ENCODE measurements at regions not wholly inside any gene's neighbourhood (a gene's known extent, or its start where the extent isn't known, plus 50 kb on each side); places are given as distances from the start of the nearest gene placed in this dataset.

DNA sequence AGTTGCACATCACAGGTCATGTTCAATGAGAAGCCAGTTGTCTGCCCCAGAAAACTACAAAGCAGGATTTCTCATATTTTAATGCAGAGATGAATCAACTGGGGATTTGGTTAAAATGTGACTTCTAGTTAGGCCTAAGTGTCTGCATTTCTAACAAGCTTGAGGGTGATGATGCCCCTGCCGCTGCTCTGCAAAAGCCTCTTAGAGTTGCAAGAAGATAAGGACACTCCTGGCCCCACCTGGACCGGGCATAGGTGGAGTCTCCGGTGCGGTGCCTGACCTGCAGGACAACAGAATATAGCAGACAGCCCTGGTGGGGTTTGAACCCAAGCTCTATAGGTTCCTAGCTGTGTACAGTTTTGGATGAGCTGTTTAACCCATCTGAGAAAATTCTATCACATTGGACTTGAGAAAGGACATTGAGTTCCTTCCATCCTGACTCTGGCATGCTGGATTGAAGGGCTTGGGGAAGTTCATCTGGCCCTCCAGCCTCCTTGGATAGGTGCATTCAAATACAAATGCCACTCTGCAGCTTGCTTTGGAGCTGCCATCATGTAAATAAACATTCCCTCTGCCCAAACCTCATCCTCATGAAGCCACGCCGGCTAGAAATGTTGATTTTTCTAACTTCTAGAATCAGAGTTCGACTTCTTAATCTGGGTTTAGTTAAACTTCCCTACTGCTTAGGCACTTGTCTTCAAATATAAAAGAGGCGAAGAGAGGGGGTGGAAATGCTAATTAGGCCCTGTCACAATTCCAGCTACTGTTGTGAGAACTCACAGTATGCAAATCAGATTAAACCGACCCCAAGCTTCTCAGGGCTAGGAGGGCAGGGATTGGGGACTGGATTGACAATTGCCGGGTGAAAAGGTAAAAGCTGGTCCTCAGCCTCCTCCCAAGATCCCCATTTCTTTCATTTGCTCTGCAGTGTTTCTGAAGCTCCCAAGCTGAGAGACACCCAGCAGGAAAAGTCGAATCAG, 1225.6 kb downstream of the VRK1 start:
- Histone ChIP-seq H3K4me1 (ENCODE audit: control insufficient read depth, insufficient read depth, low read length) (0 out of 2 replicates have a peak, but pooled peaks cover 5% of the 10 kb centered on the region), H3K27ac (ENCODE audit: low read length) (no peak overlapping the region), H3K27me3 (ENCODE audit: control insufficient read depth, insufficient read depth, low read length) (no peaks in the 10 kb centered on the region), H3K4me3 (ENCODE audit: low read length) (no peak overlapping the region), H3K36me3 (ENCODE audit: control insufficient read depth, insufficient read depth, low read length) (no peaks in the 10 kb centered on the region), H3K9me3 (ENCODE audit: control insufficient read depth, insufficient read depth, low read length) (no peaks in the 10 kb centered on the region)
- WGBS (ENCODE audit: insufficient coverage, insufficient read length) = no CpG with 5 or more reads among the region's 11 CpGs
- no peak for DNase-seq (ENCODE audit: low read depth, low spot score)

DNA sequence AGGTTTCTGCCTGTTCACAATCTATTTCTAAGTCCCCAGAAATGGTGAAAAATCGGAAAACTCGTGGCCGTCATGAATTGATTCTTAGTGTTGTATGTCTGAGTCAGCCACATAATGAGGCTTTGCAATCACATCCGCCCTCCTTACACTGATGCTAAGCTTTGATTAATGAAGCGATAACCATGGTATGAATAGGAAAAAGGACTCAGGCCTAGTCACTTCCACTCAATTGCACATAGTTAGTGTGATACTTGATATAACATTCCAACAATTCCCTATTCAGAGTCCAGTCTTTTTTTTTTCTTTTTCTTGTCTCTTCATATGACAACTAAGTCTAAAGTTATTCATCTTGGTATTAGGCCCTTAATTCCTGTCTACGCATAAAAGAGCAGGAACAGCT, 1231.0 kb downstream of the VRK1 start:
- no peak for DNase-seq (ENCODE audit: low read depth, low spot score)
- H3K27ac ChIP-seq (ENCODE audit: low read length) = no peak overlapping the region
- H3K4me1 ChIP-seq (ENCODE audit: control insufficient read depth, insufficient read depth, low read length) = 0 out of 2 replicates have a peak, but pooled peaks cover under 1% of the 10 kb centered on the region
- no peaks in the 10 kb centered on the region for H3K27me3 ChIP-seq (ENCODE audit: control insufficient read depth, insufficient read depth, low read length)
- WGBS (ENCODE audit: insufficient coverage, insufficient read length) = no CpG with 5 or more reads among the region's 6 CpGs
- H3K4me3 ChIP-seq (ENCODE audit: low read length) = no peak overlapping the region
- no peaks in the 10 kb centered on the region for H3K9me3 ChIP-seq (ENCODE audit: control insufficient read depth, insufficient read depth, low read length)
- H3K36me3 ChIP-seq (ENCODE audit: control insufficient read depth, insufficient read depth, low read length) = no peaks in the 10 kb centered on the region

GRCh38 chr14:98035396-98035795, 1236.6 kb downstream of the BCL11B start:
- H3K9me3 ChIP-seq (ENCODE audit: control insufficient read depth, insufficient read depth, low read length) = no peaks in the 10 kb centered on the region
- no peaks in the 10 kb centered on the region for H3K36me3 ChIP-seq (ENCODE audit: control insufficient read depth, insufficient read depth, low read length)
- no peaks in the 10 kb centered on the region for H3K4me1 ChIP-seq (ENCODE audit: control insufficient read depth, insufficient read depth, low read length)
- no peaks in the 10 kb centered on the region for H3K27me3 ChIP-seq (ENCODE audit: control insufficient read depth, insufficient read depth, low read length)
- no peak for DNase-seq (ENCODE audit: low read depth, low spot score)
- no peak overlapping the region for H3K27ac ChIP-seq (ENCODE audit: low read length)
- no peak overlapping the region for H3K4me3 ChIP-seq (ENCODE audit: low read length)
- no CpG with 5 or more reads among the region's 4 CpGs for WGBS (ENCODE audit: insufficient coverage, insufficient read length)

DNA sequence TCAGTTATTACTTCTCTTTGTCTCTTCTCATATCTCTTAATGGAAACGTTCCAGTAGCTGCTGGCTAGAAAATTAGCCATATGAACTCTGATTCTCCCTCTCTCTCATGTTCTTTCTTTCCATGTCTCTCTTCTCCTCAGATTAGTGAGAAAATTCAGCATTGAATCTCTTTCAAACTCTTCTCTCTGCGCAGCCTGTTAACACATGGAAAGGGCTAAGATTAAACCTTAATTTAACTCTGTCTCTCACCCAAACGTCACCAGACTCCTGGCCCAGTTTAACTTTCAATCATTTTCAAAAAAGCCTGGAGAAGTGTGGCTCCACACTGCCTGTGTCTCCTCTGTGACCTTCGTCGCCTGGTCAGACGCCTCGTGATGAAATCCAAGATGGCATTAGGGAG, 1234.2 kb downstream of the BCL11B start:
- H3K27me3 ChIP-seq (ENCODE audit: control insufficient read depth, insufficient read depth, low read length) = no peaks in the 10 kb centered on the region
- no peaks in the 10 kb centered on the region for H3K4me1 ChIP-seq (ENCODE audit: control insufficient read depth, insufficient read depth, low read length)
- no CpG with 5 or more reads among the region's 7 CpGs for WGBS (ENCODE audit: insufficient coverage, insufficient read length)
- H3K27ac ChIP-seq (ENCODE audit: low read length) = no peak overlapping the region
- no peaks in the 10 kb centered on the region for H3K36me3 ChIP-seq (ENCODE audit: control insufficient read depth, insufficient read depth, low read length)
- no peak overlapping the region for H3K4me3 ChIP-seq (ENCODE audit: low read length)
- DNase-seq (ENCODE audit: low read depth, low spot score) = no peak
- no peaks in the 10 kb centered on the region for H3K9me3 ChIP-seq (ENCODE audit: control insufficient read depth, insufficient read depth, low read length)

GRCh38 chr14:98056946-98057345, 1215.1 kb downstream of the BCL11B start:
- no peaks in the 10 kb centered on the region for H3K36me3 ChIP-seq (ENCODE audit: control insufficient read depth, insufficient read depth, low read length)
- no peak overlapping the region for H3K27ac ChIP-seq (ENCODE audit: low read length)
- no peaks in the 10 kb centered on the region for H3K4me1 ChIP-seq (ENCODE audit: control insufficient read depth, insufficient read depth, low read length)
- WGBS (ENCODE audit: insufficient coverage, insufficient read length) = no CpG with 5 or more reads among the region's 5 CpGs
- no peak overlapping the region for H3K4me3 ChIP-seq (ENCODE audit: low read length)
- H3K9me3 ChIP-seq (ENCODE audit: control insufficient read depth, insufficient read depth, low read length) = no peaks in the 10 kb centered on the region
- DNase-seq (ENCODE audit: low read depth, low spot score) = no peak
- H3K27me3 ChIP-seq (ENCODE audit: control insufficient read depth, insufficient read depth, low read length) = no peaks in the 10 kb centered on the region

DNA sequence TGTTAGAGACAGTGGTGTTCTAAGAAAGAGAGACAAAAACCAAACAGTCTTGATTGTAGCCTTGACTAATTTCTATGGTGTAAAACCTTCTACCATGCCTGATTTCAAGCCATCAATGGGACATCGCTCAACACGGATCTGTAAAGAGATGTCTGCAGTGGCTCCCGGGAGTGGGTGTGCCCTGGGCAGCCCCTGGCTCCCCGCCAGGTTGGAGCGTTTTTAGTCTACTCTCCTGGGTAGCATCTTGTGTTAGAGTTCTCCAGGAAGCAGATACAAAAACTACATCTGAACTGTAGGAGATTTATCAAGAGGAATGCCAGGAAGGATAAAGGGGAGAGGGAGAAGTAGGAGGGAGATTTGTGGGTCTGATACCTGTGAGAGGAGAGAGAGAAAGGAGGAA, 1212.9 kb downstream of the BCL11B start:
- Histone ChIP-seq H3K9me3 (ENCODE audit: control insufficient read depth, insufficient read depth, low read length) (no peaks in the 10 kb centered on the region), H3K27me3 (ENCODE audit: control insufficient read depth, insufficient read depth, low read length) (no peaks in the 10 kb centered on the region), H3K36me3 (ENCODE audit: control insufficient read depth, insufficient read depth, low read length) (no peaks in the 10 kb centered on the region), H3K4me3 (ENCODE audit: low read length) (no peak overlapping the region), H3K4me1 (ENCODE audit: control insufficient read depth, insufficient read depth, low read length) (no peaks in the 10 kb centered on the region), H3K27ac (ENCODE audit: low read length) (no peak overlapping the region)
- no CpG with 5 or more reads among the region's 5 CpGs for WGBS (ENCODE audit: insufficient coverage, insufficient read length)
- DNase-seq (ENCODE audit: low read depth, low spot score) = no peak

- no peaks in the 10 kb centered on the region for H3K4me1 ChIP-seq (ENCODE audit: control insufficient read depth, insufficient read depth, low read length)
- WGBS (ENCODE audit: insufficient coverage, insufficient read length) = no CpG with 5 or more reads among the region's 10 CpGs
- DNase-seq (ENCODE audit: low read depth, low spot score) = no peak
- no peaks in the 10 kb centered on the region for H3K27me3 ChIP-seq (ENCODE audit: control insufficient read depth, insufficient read depth, low read length)
- no peaks in the 10 kb centered on the region for H3K36me3 ChIP-seq (ENCODE audit: control insufficient read depth, insufficient read depth, low read length)
- no peak overlapping the region for H3K4me3 ChIP-seq (ENCODE audit: low read length)
- H3K9me3 ChIP-seq (ENCODE audit: control insufficient read depth, insufficient read depth, low read length) = no peaks in the 10 kb centered on the region
- no peak overlapping the region for H3K27ac ChIP-seq (ENCODE audit: low read length)
Measured at GRCh38 chr14:98062083-98062482, 1209.9 kb downstream of the BCL11B start.

DNA sequence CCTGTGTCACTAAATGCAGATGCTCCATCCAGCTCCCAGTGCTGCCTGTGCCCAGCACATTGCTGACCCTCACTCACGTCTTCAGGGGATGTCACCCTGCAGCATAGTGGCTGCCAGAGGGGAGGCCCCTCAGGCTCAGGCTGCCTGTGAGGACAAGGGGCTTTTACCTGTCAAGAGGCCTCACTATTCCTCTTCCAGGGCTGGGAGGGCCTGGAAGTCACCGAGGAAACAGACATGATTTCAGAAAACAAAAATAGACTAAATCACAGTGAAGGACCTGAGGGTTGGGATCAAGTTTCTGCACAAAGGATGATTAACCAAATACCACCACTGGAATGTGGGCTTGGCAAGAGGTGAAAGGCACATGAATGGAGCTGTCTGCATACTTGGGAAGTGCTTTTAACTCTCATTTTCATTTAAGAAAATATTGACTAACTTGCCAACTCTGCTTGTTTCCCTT, 1202.3 kb downstream of the BCL11B start:
- no peaks in the 10 kb centered on the region for H3K36me3 ChIP-seq (ENCODE audit: control insufficient read depth, insufficient read depth, low read length)
- no peaks in the 10 kb centered on the region for H3K27me3 ChIP-seq (ENCODE audit: control insufficient read depth, insufficient read depth, low read length)
- DNase-seq (ENCODE audit: low read depth, low spot score) = no peak
- H3K9me3 ChIP-seq (ENCODE audit: control insufficient read depth, insufficient read depth, low read length) = no peaks in the 10 kb centered on the region
- no CpG with 5 or more reads among the region's 2 CpGs for WGBS (ENCODE audit: insufficient coverage, insufficient read length)
- no peak overlapping the region for H3K4me3 ChIP-seq (ENCODE audit: low read length)
- no peak overlapping the region for H3K27ac ChIP-seq (ENCODE audit: low read length)
- H3K4me1 ChIP-seq (ENCODE audit: control insufficient read depth, insufficient read depth, low read length) = peaks cover 2% of the 10 kb centered on the region

- Histone ChIP-seq H3K4me1 (ENCODE audit: control insufficient read depth, insufficient read depth, low read length) (peaks cover 2% of the 10 kb centered on the region), H3K27ac (ENCODE audit: low read length) (no peak overlapping the region), H3K4me3 (ENCODE audit: low read length) (no peak overlapping the region), H3K27me3 (ENCODE audit: control insufficient read depth, insufficient read depth, low read length) (no peaks in the 10 kb centered on the region), H3K9me3 (ENCODE audit: control insufficient read depth, insufficient read depth, low read length) (no peaks in the 10 kb centered on the region), H3K36me3 (ENCODE audit: control insufficient read depth, insufficient read depth, low read length) (no peaks in the 10 kb centered on the region)
- no peak for DNase-seq (ENCODE audit: low read depth, low spot score)
Measured at GRCh38 chr14:98070536-98070935, 1201.5 kb downstream of the BCL11B start.

DNA sequence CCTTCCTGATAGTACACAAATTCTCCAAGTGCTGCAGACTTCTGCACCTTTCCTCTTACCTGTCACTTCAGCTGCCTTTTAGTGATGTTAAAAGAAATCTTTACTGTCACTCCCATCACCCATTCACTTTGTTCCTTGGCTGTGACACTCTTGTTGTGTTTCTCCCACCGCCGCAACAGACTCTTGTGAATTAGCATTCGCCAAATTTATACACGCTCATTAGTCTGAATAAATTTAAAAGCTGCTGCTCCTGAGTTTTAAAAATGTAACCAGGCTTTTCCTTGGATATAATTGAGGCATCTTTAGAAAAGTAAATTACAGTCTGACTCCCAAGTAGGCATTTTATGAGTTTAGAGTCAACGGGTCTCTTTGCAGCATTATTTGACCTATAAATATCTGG, 1197.9 kb downstream of the BCL11B start:
- Histone ChIP-seq H3K36me3 (ENCODE audit: control insufficient read depth, insufficient read depth, low read length) (no peaks in the 10 kb centered on the region), H3K4me1 (ENCODE audit: control insufficient read depth, insufficient read depth, low read length) (peaks cover 2% of the 10 kb centered on the region), H3K27ac (ENCODE audit: low read length) (no peak overlapping the region), H3K9me3 (ENCODE audit: control insufficient read depth, insufficient read depth, low read length) (no peaks in the 10 kb centered on the region), H3K4me3 (ENCODE audit: low read length) (no peak overlapping the region), H3K27me3 (ENCODE audit: control insufficient read depth, insufficient read depth, low read length) (no peaks in the 10 kb centered on the region)
- no CpG with 5 or more reads among the region's 5 CpGs for WGBS (ENCODE audit: insufficient coverage, insufficient read length)
- no peak for DNase-seq (ENCODE audit: low read depth, low spot score)

DNA sequence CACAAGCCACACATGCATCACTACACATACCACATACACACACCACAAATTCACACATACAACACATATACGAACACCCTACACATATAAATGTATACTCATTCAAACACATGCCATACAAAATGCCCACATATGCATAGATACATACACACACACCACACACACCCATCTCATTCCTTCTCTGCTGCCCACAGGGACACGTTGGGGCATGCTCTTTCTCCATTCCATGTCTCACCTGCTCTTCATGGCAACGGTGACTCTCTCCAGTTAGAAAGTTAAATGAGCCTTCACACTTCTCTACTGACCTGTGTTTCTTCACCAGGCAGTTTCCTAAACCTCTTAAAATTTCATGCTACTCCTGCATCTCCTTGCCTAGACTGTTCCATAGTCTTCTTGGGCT, 1194.8 kb downstream of the BCL11B start:
- Histone ChIP-seq H3K27ac (ENCODE audit: low read length) (no peak overlapping the region), H3K36me3 (ENCODE audit: control insufficient read depth, insufficient read depth, low read length) (no peaks in the 10 kb centered on the region), H3K9me3 (ENCODE audit: control insufficient read depth, insufficient read depth, low read length) (no peaks in the 10 kb centered on the region), H3K4me1 (ENCODE audit: control insufficient read depth, insufficient read depth, low read length) (no peaks in the 10 kb centered on the region), H3K27me3 (ENCODE audit: control insufficient read depth, insufficient read depth, low read length) (no peaks in the 10 kb centered on the region), H3K4me3 (ENCODE audit: low read length) (no peak overlapping the region)
- DNase-seq (ENCODE audit: low read depth, low spot score) = no peak
- WGBS (ENCODE audit: insufficient coverage, insufficient read length) = 100% methylated on average over 1 of the region's 3 CpGs
